Kasumi-1 (cell line): ENCODE measurements at regions not wholly inside any gene's neighbourhood (a gene's known extent, or its start where the extent isn't known, plus 50 kb on each side); places are given as distances from the start of the nearest gene placed in this dataset.
"Not testable (repeated sequence)": the region's sequence is repeated elsewhere in the genome, so short reads cannot be mapped to it uniquely, and the experiment has no call there.

Source experiments
- DNase-seq, 2 experiments: peaks; one replicate each; lab custom pipeline; 2025; lab: John Stamatoyannopoulos, UW

DNA sequence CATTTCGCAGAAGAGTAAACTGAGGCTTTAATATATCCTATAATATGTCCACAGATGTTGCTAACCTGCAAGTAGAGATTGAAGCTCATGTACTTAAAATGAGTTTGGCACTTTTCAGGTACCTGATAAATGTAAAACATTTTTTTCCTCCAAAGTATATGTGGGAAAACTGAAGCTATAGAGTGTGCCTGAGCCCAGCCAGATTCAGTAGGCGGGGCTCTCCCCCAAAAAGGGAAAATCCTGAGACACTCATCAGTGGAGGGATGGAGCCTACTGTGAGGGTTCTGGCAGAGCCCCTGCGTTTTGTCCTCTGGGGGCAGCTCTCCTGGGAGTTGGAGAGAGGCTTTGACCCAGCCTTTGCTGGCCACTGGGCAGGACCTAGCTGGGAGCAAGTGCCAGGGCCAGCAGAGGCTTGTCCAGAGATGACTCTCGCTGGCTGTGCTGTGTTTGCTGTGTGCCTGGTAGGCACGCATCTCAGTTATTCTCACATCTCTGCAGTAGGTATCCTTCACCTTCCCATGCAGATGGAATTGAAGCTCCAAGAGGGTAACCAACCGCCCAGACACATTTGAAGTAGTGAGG, 81.1 kb upstream of the SPRY4 start:
- no peak for DNase-seq

DNA sequence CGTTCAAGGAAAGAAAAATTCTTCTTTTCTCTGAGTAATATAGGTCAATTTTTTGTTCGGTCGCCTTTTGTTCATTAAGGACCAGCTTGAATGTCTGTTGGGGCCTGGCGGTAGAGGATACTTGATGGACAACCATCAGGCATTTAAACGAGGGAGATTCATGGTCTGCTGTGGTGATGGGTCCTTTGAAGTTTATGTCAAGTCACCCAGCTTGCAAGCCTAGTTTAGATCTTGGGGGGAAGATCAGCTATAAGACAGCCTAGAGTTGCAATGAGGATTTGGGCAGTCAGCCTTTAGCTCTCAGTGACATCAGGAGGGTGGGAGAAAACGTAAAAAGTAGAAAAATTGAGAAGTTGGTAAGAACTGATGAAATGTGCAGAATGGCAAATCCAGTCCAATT, 80.2 kb upstream of the SPRY4 start:
- DNase-seq = no peak

DNA sequence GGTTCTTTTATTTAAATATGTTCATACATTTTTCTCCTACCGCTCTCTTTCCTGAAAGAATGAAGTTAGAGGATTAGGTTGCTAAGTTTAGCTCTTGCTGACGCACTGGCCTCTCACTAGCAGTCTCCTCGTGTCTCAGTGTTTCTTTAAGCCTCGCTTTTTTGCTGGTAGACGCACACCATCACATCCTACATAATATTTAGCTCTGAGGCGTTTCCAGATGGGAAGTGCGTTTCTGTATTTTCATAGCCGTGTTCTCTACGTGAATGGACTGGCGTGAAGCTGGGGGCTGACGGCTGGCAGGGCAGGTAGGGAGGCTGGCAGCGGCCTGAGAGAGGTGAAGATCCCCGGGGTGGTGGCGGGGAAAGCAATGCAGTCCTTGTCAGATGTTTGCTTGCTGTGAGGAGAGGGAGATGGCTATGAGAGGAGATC, 79.2 kb upstream of the SPRY4 start:
- DNase-seq = no peak

DNA sequence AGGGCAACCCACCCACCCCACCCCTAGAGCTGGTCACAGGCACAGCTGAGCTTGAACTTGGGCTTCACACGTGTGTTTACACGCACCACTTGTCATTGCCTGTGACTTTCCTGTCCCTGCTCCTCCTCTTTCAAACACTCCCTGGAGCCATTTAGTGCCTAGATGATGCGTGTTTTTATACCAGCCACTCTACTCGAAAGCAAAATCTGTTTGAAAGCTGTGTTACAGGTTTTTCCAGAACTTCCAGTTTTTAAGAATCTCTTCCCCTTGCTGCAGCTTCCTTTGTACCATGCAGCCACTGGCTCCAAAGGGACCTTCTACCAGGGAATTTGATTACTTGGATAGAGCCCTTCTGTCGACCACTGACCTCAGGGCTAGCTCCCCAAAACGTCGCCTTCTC, 78.8 kb upstream of the SPRY4 start:
- no peak for DNase-seq

DNA sequence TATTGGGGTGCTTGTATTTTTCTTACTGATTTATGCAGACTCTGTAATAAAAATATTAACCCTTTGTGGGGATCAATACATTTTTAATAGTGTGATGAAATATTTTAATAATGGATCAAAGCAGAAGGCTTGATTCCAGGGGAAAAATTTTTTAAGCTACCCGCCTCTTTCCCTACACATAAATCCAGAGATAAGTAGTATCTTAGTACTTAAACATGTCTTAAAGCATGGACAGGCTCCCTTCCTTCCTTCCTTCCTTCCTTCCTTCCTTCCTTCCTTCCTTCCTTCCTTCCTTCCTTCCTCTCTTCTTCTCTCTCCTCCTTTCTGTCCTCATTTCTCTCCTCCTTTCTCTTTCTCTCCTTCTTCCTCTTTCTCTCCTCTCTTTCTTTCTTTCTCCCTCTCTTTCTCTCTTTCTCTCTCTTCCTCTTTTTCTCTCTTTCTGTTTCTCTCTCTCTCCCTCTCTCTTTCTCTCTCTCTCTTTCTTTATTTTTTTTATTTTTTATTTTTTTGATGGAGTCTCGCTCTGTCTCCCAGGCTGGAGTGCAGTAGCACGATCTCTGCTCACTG, 78.0 kb upstream of the SPRY4 start:
- DNase-seq = no peak

DNA sequence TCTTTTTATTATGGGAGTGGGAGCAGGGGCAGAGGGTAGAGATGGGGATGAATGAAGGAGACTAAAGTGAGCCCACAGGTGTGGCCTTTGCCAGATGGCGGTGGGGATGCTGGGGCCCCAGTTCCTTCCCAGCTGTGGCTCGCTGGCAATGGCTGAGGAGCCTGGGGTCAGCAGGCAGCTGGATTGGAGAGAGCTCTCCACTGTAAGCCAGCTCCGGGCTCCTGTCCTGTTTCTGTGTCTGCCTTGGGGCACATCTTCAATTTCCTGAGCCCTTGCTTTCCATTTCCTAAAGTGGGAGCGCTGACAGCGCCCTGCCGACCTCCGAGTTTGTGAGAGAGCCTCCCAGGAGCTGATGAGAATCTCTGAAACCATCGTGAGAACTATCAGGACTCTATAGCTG, 75.6 kb upstream of the SPRY4 start:
- no peak for DNase-seq

DNA sequence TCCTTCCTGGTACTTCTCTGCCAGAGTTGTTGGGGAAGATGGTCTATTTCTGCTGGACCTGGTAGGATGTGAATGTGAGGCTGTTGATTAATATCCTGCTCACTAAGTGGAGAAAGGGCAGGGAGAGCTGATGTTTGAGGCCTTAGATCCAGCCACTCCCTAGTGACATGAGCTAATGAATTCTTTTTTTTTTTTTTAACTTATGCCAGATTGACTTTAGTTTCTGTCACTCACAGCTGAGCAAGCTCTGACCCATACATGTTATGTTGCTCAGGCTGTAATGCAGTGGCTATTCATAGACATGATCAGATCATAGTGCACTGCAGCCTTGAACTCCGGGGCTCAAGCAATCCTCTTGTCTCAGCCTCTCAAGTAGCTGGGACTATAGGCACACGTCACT, 75.1 kb upstream of the SPRY4 start:
- no peak for DNase-seq

DNA sequence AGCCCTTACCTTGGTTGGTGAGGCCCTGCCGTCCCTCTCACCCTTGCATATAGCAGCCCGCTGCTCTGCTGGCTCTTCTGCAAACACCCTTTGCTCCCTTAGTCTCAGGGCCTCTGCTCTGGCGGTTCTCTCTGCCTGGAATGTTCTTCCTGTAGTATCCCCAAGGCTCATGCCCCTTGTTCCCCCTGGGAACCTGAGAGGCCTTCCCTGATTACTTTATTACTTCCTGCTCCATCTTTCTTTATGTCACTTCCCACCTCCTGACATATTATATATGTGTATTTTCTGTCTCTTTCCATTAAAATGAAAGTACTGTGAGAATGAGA, 73.9 kb upstream of the SPRY4 start:
- DNase-seq = no peak

DNA sequence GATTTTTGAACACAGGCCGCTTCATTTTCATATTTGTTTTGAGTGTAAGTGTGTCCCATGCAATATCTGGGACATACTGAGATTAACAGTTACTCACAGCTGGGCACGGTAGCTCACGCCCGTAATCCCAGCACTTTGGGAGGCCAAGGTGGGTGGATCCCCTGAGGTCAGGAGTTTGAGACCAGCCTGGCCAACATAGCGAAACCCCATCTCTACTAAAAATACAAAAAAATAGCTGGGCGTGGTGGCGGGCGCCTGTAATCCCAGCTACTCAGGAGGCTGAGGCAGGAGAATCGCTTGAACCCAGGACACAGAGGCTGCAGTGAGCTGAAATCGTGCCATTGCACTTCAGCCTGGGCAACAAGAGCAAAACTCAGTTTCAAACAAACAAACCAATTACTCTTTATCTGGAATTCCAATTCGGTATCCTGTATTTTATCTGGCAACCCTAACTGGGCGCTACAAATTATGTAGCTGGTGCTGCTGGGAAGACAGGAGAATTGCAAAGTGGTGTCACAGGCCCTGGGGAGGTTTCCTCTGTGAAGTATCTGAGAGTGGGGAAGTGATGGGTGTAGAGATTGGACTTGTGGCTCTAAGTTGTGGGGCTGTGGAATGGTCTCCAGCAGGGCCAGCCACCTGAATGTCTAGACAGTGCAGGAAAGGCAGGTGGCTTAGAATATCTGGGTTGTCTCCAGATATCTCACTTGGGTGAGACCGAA, 73.3 kb upstream of the SPRY4 start:
- not testable (repeated sequence) for DNase-seq

DNA sequence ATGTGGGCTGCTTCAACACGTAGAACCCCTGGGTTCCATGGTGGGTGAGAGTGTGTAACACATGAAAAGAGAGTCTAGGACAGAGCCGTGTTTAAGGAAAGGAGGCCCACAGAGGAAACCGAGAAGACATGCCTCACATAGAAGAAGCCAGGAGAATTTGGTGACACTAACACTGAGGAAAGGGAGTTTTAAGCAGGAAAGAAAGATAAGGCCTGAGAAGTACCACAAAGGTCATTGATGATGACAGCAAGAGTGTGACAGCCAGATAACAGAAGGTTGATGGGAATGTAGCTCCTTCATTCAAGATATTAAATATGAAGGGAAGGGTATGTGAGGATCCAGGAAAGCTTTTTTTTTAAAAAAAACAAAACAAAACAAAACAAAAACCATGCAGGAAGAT, 72.4 kb upstream of the SPRY4 start:
- no peak for DNase-seq

DNA sequence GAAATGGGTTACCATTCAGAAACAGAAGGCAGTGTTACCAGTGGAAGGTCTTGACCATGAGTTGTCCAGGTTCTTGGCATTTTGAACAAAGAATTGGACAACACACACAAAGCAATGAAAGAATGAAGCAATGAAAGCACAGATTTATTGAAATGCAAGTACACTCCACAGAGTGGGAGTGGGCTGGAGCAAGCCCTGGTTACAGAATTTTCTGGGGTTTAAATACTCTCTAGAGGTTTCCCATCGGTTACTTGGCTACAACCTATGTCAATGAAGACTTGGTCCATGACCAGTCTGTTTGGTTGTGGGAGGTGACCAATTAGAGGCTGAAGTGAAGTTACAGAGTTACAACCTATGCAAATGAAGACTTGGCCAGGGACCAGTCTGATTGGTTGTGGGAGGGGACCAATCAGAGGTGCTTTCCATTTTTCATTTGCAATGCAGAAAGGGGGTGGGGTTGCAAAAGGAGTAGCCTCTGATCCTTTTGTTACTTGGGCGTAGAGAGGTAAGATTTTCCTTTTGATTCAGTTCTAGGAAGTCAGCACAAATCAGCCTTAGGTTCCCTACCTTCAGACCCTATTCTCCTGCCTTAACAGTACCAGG, 71.7 kb upstream of the SPRY4 start:
- no peak for DNase-seq

DNA sequence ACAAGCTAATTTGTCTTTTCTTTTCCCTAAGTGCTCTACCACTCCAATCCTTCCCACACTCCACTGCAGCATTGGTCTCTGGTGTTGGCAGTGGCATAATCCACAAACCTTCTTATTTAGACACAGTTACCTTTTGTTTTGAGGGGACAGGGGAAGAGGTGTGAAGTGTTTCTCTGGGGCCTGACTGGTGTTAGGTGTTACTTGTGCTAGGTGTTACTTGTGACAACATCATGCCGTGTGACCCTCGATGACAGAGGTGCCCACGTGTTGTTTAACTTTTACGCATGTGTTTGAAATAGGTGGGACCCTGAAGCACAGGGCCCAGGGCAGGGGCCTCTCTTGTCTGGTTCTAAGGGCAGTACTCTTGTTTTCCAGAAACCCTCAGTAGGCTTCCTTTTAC, 70.5 kb upstream of the SPRY4 start:
- DNase-seq = no peak

DNA sequence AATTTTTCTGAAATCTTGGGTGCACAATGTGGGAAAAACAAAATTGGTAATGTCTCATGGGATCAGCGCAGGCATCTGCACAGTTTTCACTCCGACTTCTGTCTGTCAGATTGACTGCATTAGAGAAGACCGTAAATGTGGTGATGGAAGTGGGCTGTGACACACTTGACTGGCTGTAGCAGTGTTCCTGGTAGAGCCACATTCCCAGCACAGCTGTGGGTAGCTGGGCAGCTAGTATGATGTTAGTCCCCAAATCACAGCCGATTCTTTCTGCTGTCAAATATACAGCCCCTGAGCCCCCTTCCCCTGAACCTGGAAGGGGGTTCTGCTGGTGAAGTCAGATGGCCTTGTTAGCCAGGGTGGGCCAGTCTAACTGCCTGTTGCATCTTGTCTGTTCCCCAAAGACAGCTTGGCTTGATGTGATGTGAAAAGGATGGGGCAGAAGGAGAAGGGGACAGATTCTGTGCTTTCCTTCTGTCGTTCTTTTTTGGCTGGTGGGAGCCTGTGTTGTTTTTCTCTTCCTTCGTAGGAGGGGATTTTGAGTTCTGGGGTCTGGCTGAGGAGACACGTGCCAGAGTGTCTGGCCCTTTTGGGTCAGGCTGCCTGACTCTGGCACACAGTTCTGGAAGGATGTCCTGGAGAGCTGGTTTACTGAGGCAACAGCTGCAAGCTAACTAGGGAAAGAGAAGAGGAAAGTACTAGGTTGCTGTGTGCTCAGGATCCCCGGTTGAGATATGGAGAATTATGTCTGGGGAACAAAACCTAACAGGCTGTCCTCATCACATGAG, 66.4 kb upstream of the SPRY4 start:
- DNase-seq = no peak

DNA sequence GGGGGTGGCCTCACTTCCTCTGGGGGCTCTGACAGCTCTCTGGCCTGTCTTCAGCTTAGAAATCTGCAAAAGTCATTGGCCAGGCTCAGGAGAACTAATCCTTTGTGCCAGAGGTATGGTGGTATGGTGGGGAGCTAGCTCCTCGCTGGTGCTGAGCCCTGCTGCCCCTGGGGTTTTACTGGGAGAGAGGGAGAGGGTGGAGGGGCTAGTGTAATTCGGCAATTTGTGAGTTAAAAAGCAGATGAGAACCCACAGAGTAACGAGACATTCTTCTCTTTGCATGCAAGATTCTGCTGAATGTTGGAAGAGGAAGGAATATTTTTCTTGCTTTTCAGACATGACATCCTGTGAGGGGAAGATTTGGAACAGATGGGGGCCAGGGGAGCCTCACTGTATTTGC, 65.5 kb upstream of the SPRY4 start:
- DNase-seq = no peak

DNA sequence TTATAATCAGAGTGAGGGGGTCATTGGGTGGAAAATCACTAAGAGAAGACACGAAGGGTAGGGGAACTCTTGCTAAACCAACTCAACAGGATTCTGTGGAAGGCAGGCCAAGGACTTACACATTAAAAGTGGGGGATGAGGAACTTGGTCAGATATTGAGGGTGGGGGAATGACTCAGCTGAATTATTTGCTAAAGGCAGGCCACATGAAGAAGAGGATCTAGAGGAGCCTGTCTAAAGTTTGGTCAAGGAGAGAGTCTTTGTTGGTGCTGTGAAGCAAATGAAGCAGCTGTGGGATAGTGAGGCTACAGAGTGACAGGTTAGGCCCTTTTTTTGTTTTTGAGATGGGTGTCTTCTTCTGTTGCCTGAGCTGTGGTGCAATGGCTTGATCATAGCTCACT, 63.9 kb upstream of the SPRY4 start:
- no peak for DNase-seq

DNA sequence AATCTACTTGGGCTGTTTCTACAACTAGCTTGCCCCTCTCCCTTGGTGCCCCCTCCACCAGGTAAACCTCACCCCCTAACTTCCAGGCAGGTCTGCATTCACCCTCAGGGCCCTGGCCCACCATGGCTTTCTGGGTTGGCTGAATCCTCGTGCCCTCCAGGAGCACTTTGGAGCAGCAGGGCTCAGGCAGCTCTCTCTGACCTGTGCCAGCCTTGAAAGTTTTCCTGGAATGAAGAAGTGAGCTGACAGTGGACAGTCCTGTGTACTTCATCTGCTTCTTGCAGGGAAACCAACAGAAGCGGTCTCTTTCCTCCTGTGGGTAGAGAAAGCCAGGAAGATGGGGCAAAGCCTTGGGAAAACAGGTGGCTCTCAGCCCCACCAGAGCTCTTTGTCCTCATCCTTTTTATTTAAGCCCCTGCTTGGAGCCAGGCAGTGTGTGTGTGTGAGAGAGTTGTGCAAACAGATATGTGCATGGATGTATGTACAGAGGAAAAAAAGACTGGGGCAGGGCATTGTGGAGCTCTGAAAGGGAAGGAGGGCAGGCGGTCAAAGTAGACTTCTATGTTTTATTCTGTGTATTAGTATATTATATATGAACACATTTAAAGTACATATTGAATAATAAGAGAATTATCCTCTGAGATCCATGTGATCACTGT, 62.3 kb upstream of the SPRY4 start:
- DNase-seq = no peak

DNA sequence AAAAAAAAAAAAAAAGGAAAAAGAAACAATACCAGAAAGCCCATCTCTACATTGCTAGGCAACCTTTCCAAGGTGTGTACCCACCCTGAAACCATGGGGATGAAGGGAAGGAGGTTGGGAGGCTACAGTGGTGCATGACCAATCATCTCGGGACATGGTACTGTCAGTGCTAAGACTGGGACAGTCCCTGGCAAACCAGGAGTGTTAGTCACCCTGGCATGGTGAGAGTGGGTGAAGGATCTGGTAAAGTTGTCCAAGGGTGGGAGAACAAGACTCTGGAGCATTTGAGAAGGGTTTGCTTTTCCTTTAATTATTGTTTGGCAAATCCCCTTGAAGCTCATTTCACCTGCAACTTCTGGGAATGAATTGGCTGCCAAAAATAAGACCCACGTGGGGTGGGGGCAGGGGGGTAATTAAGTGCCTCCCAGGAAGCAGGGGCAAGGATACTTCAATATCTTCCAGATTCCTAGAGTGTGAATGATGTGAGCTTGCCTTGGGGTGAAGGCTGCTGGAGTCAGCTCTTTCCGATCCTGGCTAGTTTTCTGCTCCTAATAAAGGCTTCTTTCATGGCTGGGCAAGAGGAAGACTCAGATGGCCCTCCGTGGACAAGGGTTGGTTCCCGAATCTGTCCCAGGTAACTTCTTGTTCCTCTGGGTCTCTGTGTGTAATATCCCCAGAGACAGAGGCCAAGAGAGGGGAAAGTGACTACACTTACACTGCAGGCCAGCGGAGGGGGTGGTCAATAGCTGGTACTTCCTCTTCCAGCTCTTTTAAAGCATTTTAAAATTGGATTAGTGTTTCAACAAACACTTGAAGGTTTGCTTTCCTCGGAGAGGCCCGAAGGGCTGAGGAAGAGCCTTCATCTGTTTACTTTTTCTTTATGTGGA, 61.6 kb upstream of the SPRY4 start:
- peak; percentile 19 to 28 for DNase-seq

DNA sequence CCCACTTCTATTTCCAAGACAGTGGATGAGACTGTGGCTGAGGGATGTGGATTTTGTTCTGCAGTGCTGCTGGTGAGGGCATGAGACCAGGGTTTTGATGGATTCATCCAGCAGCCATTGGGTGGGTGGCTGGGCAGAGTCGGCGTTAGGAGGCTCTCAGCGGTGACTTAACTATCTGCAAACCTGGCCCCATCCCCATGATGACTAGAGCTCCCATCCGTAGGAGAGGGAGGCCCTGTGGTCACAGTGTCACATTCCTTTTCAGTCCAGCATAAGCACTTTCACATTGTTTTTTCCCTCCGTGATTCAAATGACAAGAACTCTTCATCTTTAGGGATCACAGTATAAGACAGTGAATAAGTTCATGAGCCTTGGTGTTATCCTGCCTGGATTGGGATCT, 60.4 kb upstream of the SPRY4 start:
- DNase-seq = no peak

DNA sequence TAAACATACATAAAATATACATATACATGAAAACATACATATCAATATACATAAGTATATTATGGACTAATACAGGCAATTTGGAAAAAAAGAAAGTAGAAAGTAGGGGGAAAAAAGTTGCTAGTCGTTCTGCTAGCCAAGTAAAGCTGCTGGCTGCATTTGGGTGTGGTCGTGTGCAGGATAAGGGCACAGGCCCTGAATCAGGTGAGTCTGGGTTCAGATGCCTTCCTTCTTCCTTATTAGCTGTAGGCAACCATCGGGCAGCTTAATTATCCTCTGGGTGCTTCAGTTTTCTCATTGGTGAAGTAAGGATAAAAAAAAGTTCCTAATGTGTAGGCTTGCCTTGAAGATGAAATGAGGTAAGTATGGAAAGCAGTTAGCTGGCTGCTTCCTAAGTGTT, 59.2 kb upstream of the SPRY4 start:
- no peak for DNase-seq

DNA sequence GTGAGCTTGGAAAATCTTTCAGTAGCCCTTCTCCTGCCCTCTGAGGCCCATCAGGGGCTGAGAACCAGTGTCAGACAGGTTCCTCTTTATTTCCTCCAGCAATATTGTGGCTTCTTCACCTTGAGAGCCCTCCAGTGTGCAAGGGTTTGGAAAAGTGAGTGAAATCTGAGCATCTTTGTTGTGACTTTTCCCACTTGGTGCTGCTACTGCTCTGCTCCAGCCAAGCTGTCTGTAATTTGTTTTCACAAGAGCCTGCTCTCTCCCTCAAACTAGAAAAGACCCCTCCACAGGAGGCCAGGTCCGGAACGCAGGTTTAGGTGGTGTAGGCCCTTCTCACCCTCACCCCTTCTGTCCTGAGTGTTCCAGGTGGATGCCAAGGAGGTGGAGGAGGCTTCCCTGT, 57.4 kb upstream of the SPRY4 start:
- DNase-seq = no peak
